ENCODE measurements at regions not wholly inside any gene's neighbourhood (a gene's known extent, or its start where the extent isn't known, plus 50 kb on each side); places are given as distances from the start of the nearest gene placed in this dataset.

DNA sequence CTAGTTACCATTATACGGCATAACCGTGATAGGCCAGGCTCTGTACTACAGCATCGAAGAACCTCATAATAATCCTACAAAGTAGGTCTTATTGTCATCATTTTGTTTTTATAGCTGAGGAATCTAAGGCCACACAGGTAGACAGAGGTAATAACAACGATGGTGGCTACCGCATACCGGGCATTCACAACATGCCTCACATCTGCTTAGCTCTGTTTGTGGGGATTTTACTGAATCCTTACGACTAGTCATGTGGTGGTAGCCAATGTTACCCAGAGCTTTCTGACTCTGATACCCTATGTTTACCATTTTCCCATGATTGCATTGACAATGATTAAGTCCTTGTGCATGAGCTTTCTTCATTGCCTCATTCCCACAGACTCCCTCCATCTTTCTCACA lies 269.4 kb downstream of the TCF7L2 start:
- Mint-ChIP-seq H3K27me3 (peaks cover 9 to 24% (median 11%) of the 10 kb centered on the region in 5 donors), H3K4me1 (peaks cover 0 to 9% (median 3%) of the 10 kb centered on the region in 4 donors), H3K4me3 (no peak overlapping the region), H3K27ac (no peak overlapping the region), H3K9me3 (no peaks in the 10 kb centered on the region), H3K36me3 (peaks cover 0 to 5% (median 2%) of the 10 kb centered on the region in 3 donors)
- no peak for ATAC-seq
- DNase-seq = no peak
- POLR2A ChIA-PET = no interaction called here

DNA sequence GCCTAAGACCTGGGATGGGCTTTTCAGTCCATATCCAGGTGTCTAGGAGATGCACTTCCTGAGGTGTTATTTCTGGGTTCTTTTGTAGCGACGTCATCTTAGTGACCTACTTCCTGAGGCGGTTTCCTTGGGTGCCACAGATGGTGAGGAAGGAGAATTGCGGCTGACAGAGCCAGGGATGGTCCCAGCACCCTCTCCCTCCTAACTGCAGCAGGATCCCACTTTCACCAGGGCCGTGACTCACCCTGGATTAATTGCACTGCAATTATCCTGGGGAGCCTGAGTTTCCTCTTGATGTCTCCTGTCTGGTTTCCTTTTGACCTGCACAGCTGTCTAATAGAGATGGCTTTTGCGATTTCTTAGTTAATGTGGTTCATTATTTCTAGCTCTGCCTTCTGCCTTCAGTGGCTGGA lies 271.7 kb downstream of the TCF7L2 start:
- peak overlapping the region in 4 of 10 donors; percentile 19 to 64 (median 60) for H3K4me3 Mint-ChIP-seq
- peaks cover 9 to 25% (median 14%) of the 10 kb centered on the region in 5 donors for H3K27me3 Mint-ChIP-seq
- no peak overlapping the region for H3K27ac Mint-ChIP-seq
- ATAC-seq (no peak), DNase-seq (no peak)
- peaks cover 0 to 16% (median 7%) of the 10 kb centered on the region in 4 donors for H3K4me1 Mint-ChIP-seq
- H3K9me3 Mint-ChIP-seq = no peaks in the 10 kb centered on the region
- POLR2A ChIA-PET = no interaction called here
- peaks cover 0 to 5% (median 2%) of the 10 kb centered on the region in 3 donors for H3K36me3 Mint-ChIP-seq

DNA sequence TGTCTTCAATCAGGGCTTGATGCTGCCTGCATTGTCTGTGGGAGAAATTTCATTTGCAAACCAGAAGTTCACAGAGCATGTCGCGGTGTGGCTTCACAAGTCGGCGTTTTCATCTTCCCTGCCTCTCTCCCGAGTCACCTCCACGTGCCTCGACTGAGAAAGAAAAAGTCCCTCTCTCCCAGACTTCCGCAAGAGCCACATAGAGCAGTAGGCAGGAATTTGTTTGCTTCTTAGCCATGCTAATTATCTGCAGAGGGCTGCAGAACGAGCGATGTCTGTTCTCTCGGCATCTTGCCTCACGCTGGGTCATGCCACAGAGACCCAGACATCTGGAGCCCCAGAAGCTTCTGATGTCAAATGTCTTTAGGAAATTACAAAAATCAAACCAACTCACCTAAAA lies 272.2 kb downstream of the TCF7L2 start:
- ATAC-seq (no peak), DNase-seq (no peak)
- peak overlapping the region in 4 of 10 donors; percentile 19 to 64 (median 60) for H3K4me3 Mint-ChIP-seq
- H3K4me1 Mint-ChIP-seq = peaks cover 0 to 18% (median 8%) of the 10 kb centered on the region in 4 donors
- POLR2A ChIA-PET = no interaction called here
- peaks cover 9 to 25% (median 14%) of the 10 kb centered on the region in 5 donors for H3K27me3 Mint-ChIP-seq
- H3K36me3 Mint-ChIP-seq = peaks cover 0 to 5% (median 2%) of the 10 kb centered on the region in 3 donors
- H3K27ac Mint-ChIP-seq = no peak overlapping the region
- no peaks in the 10 kb centered on the region for H3K9me3 Mint-ChIP-seq

DNA sequence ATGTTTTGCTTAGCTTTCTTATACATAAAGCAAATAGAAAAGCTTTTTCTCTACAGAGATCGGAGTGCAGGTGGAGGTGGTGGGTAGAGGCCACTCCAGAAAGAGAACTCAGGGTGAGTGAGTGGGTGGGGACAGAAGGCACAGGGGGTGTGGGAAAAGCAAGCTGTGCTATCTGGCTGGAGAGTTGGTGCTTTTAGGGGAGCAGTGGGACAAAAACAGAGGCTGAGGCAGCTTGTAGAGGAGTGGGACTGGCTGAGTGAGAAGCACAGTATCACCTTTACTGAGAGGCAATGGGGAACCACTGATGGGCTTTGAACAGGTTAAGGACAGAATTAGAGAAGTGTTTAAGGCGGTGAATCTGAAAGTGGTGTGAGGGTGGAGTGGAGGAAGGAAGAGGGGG lies 275.3 kb downstream of the TCF7L2 start:
- DNase-seq (no peak), ATAC-seq (no peak)
- H3K9me3 Mint-ChIP-seq = no peaks in the 10 kb centered on the region
- no peak overlapping the region for H3K27ac Mint-ChIP-seq
- peak overlapping the region in 1 of 10 donors; percentile 1 for H3K4me3 Mint-ChIP-seq
- POLR2A ChIA-PET = no interaction called here
- H3K27me3 Mint-ChIP-seq = peaks cover 13 to 40% (median 14%) of the 10 kb centered on the region in 5 donors
- H3K4me1 Mint-ChIP-seq = peaks cover 0 to 18% (median 8%) of the 10 kb centered on the region in 4 donors
- H3K36me3 Mint-ChIP-seq = peaks cover 0 to 5% (median 2%) of the 10 kb centered on the region in 3 donors

DNA sequence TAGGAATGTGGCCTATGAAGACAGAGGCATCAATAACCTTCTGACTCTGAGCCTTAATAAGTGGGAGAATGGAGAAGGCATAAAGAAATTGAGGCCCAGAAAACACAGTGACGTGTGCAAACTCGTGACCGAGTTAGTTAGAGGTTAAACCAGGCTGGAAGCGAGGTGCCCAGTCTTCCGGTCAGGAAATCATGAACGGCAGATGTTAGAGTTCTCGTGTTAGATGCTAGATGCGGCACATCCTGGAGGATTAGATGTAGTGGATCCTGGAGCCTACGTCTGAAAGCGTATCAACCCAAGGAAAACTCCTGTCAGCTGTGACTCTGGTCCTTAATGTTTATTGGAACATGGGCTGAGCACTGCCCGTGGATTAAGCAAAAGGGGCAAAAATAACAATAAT lies 275.9 kb downstream of the TCF7L2 start:
- H3K4me1 Mint-ChIP-seq = peaks cover 0 to 18% (median 8%) of the 10 kb centered on the region in 4 donors
- H3K27ac Mint-ChIP-seq = no peak overlapping the region
- POLR2A ChIA-PET = no interaction called here
- DNase-seq = no peak
- no peak overlapping the region for H3K4me3 Mint-ChIP-seq
- peaks cover 13 to 40% (median 14%) of the 10 kb centered on the region in 5 donors for H3K27me3 Mint-ChIP-seq
- peaks cover 0 to 5% (median 2%) of the 10 kb centered on the region in 3 donors for H3K36me3 Mint-ChIP-seq
- no peak for ATAC-seq
- no peaks in the 10 kb centered on the region for H3K9me3 Mint-ChIP-seq

DNA sequence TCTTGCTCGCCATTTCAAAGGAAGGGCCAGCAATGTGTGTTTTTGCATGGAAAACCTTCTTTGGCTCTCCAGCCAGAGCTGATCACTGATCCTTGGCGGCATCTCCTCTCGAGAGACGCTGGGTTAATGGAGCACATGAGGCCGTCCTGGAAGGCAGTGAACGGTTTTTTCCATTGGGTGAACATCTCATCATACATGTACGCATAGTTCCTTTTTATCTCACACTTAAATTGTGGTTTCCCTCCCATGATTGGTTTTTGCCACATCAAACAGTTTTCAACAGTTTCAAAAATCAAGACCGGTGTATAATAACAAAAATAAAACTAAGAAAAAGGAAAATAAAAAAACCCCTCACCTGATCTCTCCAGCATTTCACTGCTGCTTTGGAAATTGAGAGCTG lies 276.4 kb downstream of the TCF7L2 start:
- POLR2A ChIA-PET = no interaction called here
- Mint-ChIP-seq H3K9me3 (no peaks in the 10 kb centered on the region), H3K36me3 (peaks cover 0 to 5% (median 2%) of the 10 kb centered on the region in 3 donors), H3K4me3 (peak overlapping the region in 2 of 10 donors; percentile 1 to 18), H3K4me1 (peaks cover 0 to 18% (median 8%) of the 10 kb centered on the region in 4 donors), H3K27ac (peak overlapping the region in 1 of 10 donors; percentile 49), H3K27me3 (peaks cover 13 to 40% (median 14%) of the 10 kb centered on the region in 5 donors)
- ATAC-seq (peak in 1 of 2 donors; percentile 25), DNase-seq (peak in 2 of 10 donors; percentile 5 to 19)

DNA sequence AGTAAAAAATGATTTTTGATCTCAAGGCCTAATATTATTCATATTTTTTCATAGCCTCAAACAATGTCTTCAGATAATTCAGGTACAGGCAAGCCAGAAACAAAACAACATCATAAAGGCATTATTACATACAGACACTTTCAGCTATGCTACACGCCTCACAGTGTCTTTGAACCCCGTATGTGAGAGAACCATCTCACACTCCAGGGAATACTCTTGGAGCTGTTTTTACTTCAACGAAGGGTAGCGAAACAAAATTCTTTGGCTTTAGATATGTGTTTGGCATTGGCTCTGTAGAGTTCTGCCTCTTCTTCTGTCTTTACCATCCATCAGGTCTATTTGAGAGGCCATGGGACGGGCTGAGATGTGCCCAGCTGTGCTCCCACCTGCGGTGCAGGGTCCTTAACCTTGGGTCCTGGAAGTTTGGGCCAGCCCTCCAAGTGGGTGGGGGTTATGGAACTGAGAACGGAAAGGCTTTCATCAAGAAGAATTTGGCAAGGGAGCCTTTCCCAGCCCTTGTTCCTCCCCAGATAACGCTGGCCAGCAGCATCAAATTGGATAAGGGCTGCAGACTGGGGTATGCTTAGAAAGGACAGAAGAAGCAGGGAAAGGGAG lies 276.9 kb downstream of the TCF7L2 start:
- peaks cover 13 to 40% (median 13%) of the 10 kb centered on the region in 5 donors for H3K27me3 Mint-ChIP-seq
- ATAC-seq = no peak
- no peak for DNase-seq
- POLR2A ChIA-PET = no interaction called here
- peaks cover 0 to 5% (median 2%) of the 10 kb centered on the region in 3 donors for H3K36me3 Mint-ChIP-seq
- peaks cover 0 to 15% (median 6%) of the 10 kb centered on the region in 4 donors for H3K4me1 Mint-ChIP-seq
- no peaks in the 10 kb centered on the region for H3K9me3 Mint-ChIP-seq
- H3K4me3 Mint-ChIP-seq = peak overlapping the region in 1 of 10 donors; percentile 18
- H3K27ac Mint-ChIP-seq = peak overlapping the region in 1 of 10 donors; percentile 49

DNA sequence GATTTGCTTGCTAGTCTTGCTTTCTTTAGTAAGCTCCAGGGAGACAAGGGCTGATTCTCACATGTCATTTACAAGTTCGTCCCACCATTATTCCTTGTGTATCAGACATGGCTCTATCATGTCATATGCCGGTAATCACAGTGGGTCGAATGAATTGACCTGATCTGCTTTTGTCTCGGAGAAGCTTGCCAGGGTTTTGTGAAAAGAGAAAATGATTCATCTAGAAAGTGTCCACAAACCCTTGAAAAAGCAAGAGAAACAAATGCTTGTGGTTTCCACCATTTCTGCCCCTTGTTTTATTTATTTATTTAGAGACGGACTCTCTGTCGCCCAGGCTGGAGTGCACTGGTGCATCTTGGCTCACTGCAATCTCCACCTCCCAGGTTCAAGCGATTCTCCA lies 278.5 kb downstream of the TCF7L2 start:
- POLR2A ChIA-PET = no interaction called here
- Mint-ChIP-seq H3K4me3 (no peak overlapping the region), H3K36me3 (peaks cover 0 to under 1% (median 0%) of the 10 kb centered on the region in 3 donors), H3K9me3 (no peaks in the 10 kb centered on the region), H3K27me3 (peaks cover 5 to 26% (median 7%) of the 10 kb centered on the region in 5 donors), H3K27ac (no peak overlapping the region), H3K4me1 (peaks cover 0 to 21% (median 9%) of the 10 kb centered on the region in 4 donors)
- DNase-seq (no peak), ATAC-seq (no peak)

DNA sequence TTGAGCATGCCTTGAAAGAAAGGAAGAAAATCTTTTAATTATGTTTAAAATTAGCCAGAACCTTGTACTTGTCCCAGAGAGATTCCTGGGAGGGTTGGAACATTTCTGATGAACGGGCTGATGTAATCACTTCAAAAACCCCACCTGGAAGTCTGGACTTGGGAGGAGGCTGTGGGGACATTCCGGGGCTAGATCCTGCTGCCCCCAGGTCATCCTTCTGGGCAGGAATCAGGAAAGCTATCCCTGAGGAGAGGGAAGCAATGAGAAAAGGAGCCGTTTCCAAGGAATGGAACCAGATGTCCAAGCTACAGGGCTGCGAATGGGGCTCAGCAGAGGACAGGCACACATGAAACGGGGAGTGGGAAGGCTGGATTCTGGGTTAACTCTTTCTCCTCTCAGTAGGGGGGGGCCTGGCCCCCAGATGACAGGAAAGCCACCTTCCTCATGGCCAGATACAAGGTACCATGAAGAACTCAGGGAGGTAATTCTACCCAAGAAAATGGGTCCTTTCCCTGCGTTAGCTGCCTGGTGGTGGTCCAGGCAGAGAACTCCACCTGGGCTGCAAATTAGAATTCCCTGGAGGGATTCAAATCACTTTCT lies 280.1 kb downstream of the TCF7L2 start:
- no peak for DNase-seq
- POLR2A ChIA-PET = no interaction called here
- H3K4me1 Mint-ChIP-seq = peaks cover 0 to 21% (median 9%) of the 10 kb centered on the region in 4 donors
- H3K27me3 Mint-ChIP-seq = peaks cover 2 to 20% (median 5%) of the 10 kb centered on the region in 5 donors
- no peak for ATAC-seq
- H3K4me3 Mint-ChIP-seq = no peak overlapping the region
- H3K27ac Mint-ChIP-seq = no peak overlapping the region
- H3K36me3 Mint-ChIP-seq = no peaks in the 10 kb centered on the region
- peaks cover 0 to under 1% (median 0%) of the 10 kb centered on the region in 9 donors for H3K9me3 Mint-ChIP-seq

DNA sequence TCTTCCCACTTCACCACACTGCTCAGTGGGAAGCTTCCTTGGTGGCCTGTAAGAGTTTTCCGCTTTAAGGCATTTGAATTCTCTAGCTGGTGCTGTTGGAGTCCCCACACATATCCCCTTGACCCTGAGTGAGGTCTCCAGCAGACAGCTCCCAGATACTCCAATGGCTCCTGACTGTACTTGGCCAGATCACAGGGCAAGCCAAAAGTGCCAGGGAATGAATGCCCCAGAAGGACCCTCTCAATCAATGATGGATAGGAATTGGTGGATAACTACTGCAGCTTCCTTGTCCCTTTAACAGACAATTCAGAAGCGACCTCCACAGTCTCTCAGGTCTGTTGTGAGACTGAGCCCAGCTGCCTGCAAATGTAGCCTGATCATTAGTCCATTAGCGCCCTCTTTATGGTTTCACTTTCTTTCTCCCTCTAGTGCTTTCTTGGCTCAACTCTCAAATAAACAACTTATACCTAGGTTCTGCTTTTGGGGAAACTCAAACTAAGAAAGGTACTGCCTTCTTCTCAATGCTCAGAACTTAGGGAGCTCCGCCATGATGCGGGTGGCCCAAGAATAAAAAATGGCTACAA lies 283.0 kb downstream of the TCF7L2 start:
- peaks cover 2 to 27% (median 5%) of the 10 kb centered on the region in 5 donors for H3K27me3 Mint-ChIP-seq
- ATAC-seq = no peak
- H3K4me3 Mint-ChIP-seq = no peak overlapping the region
- H3K9me3 Mint-ChIP-seq = peaks cover 0 to 2% (median 0%) of the 10 kb centered on the region in 9 donors
- no peak for DNase-seq
- H3K4me1 Mint-ChIP-seq = peaks cover 0 to 7% (median 3%) of the 10 kb centered on the region in 4 donors
- H3K27ac Mint-ChIP-seq = no peak overlapping the region
- POLR2A ChIA-PET = no interaction called here
- H3K36me3 Mint-ChIP-seq = no peaks in the 10 kb centered on the region

DNA sequence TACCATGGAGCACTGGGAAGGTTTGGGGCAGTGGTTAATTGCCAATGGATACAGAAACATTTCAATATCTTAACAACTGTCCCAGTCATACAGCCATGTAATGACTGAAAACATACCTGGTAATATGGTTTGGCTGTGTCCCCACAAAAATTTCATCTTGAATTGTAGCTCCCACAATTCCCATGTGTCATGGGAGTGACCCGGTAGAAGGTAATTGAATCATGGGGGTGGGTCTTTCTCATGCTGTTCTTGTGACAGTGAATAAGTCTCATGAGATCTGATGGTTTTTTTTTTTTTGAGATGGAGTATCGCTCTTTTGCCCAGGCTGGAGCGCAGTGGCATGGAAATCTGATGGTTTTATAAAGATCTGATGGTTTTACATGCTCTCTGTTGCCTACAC lies 284.4 kb downstream of the TCF7L2 start:
- Mint-ChIP-seq H3K4me3 (no peak overlapping the region), H3K4me1 (peaks cover 0 to 9% (median 3%) of the 10 kb centered on the region in 4 donors), H3K27ac (no peak overlapping the region), H3K36me3 (no peaks in the 10 kb centered on the region), H3K9me3 (peaks cover 0 to 2% (median 0%) of the 10 kb centered on the region in 9 donors), H3K27me3 (peaks cover 2 to 25% (median 3%) of the 10 kb centered on the region in 5 donors)
- ATAC-seq (no peak), DNase-seq (no peak)
- POLR2A ChIA-PET = no interaction called here

DNA sequence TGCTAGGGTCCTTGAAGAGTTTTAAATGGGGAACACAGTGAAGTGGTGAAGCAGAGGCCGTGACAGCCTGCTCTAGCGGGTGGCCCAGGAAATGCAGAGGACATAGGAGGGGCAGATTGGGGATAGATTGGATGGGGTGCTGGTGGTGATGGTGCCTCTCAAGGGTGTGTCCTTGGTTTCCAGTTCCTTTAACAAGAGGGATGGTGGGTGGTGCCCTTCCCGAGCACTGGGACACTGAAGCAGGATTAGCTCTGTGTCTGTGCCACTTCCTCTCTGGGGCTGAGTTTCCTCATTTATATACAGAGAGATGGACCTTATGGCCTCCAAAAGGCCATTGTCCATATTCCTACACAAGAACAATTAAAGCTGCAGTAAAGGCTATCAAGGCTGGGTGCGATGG lies 285.5 kb downstream of the TCF7L2 start:
- peaks cover 0 to 2% (median 0%) of the 10 kb centered on the region in 9 donors for H3K9me3 Mint-ChIP-seq
- peaks cover 0 to 14% (median 3%) of the 10 kb centered on the region in 4 donors for H3K4me1 Mint-ChIP-seq
- DNase-seq (no peak), ATAC-seq (no peak)
- POLR2A ChIA-PET = no interaction called here
- H3K27me3 Mint-ChIP-seq = peaks cover 7 to 27% (median 8%) of the 10 kb centered on the region in 5 donors
- H3K4me3 Mint-ChIP-seq = no peak overlapping the region
- H3K36me3 Mint-ChIP-seq = no peaks in the 10 kb centered on the region
- H3K27ac Mint-ChIP-seq = peak overlapping the region in 1 of 10 donors; percentile 48

DNA sequence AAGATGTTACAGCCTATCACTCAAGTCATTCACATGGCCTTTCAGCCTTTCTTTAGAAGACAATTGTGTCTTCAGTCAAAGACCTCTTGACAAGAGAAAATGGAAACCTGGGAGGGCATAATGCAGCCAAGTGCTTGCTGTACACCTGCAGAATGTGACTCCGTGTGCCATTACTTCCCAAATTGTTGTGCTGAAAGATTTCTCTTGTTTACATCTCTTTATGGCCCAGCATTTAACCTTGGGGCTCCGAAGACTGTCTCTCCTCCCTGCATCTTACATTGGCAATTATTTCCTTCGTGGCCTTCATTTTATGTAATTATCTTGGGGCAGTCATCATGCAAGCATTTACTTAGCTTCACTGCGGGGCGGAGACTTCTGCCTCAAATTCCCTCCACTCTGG lies 287.0 kb downstream of the TCF7L2 start:
- POLR2A ChIA-PET = no interaction called here
- no peak overlapping the region for H3K27ac Mint-ChIP-seq
- H3K4me3 Mint-ChIP-seq = no peak overlapping the region
- H3K9me3 Mint-ChIP-seq = peaks cover 0 to 2% (median 0%) of the 10 kb centered on the region in 9 donors
- no peaks in the 10 kb centered on the region for H3K36me3 Mint-ChIP-seq
- ATAC-seq (no peak), DNase-seq (no peak)
- H3K27me3 Mint-ChIP-seq = peaks cover 7 to 41% (median 10%) of the 10 kb centered on the region in 5 donors
- H3K4me1 Mint-ChIP-seq = peaks cover under 1 to 14% (median 6%) of the 10 kb centered on the region in 4 donors

All from naive thymus-derived CD8-positive, alpha-beta T cell (primary cell).